CD14-positive monocyte (primary cell): ENCODE measurements at regions not wholly inside any gene's neighbourhood (a gene's known extent, or its start where the extent isn't known, plus 50 kb on each side); places are given as distances from the start of the nearest gene placed in this dataset.

Source experiments
- DNase-seq, 3 donors: peaks; one replicate each; pipeline ENCODE4 v3.0.0-alpha.2; 2011 to 2022
- H2AFZ ChIP-seq: 2 replicates; pipeline ENCODE4 v1.6.0; 2012; ENCODE audit warnings: mild to moderate bottlenecking, low read depth, low read length, inconsistent platforms; ENCODE audit not compliant: insufficient read depth, poor library complexity, severe bottlenecking
- H3K27ac ChIP-seq, 2 donors: 1 replicate in 1 of 2; 2 replicates in 1 of 2; pipeline ENCODE4 v1.5.1; 2012 to 2013; ENCODE audit warnings: low read length in 2 of 2, control low read depth in 1 of 2, inconsistent platforms in 1 of 2, low read depth in 1 of 2, mild to moderate bottlenecking in 1 of 2
- H3K27me3 ChIP-seq, 2 donors: one replicate each; pipeline versions ENCODE4 v1.6.0 to v1.6.1; 2011 to 2013; ENCODE audit warnings: low read length in 2 of 2; ENCODE audit not compliant: control insufficient read depth in 2 of 2, insufficient read depth in 2 of 2
- H3K36me3 ChIP-seq, 2 donors: replicated peaks in 1 of 2; 1 replicate in 1 of 2; 2 replicates in 1 of 2; pipeline versions ENCODE4 v1.5.1 to v1.6.1; 2012 to 2013; ENCODE audit warnings: low read length in 2 of 2, control low read depth in 1 of 2, inconsistent platforms in 1 of 2, mild to moderate bottlenecking in 1 of 2; ENCODE audit not compliant: insufficient read depth in 2 of 2, control insufficient read depth in 1 of 2
- H3K4me1 ChIP-seq, 2 donors: 1 replicate in 1 of 2; 2 replicates in 1 of 2; pipeline versions ENCODE4 v1.5.1 to v1.6.1; 2012 to 2013; ENCODE audit warnings: low read length in 2 of 2, control low read depth in 1 of 2, inconsistent platforms in 1 of 2, mild to moderate bottlenecking in 1 of 2, moderate library complexity in 1 of 2; ENCODE audit not compliant: insufficient read depth in 2 of 2, control insufficient read depth in 1 of 2
- H3K4me2 ChIP-seq: replicated peaks from 2 replicates; pipeline ENCODE3; 2012; ENCODE audit warnings: low read length, moderate library complexity, mild to moderate bottlenecking; ENCODE audit not compliant: poor library complexity, severe bottlenecking; ENCODE audit errors: extremely low read depth
- H3K4me3 ChIP-seq, 3 experiments: fragments of 200-600 bp in 1 of 3; sonication (generic) in 1 of 3; replicated peaks in 1 of 3; 1 replicate in 2 of 3; 2 replicates in 1 of 3; pipeline ENCODE4 v1.5.1; 2011 to 2013; ENCODE audit warnings: low read length in 3 of 3, mild to moderate bottlenecking in 3 of 3, control low read depth in 2 of 3, low read depth in 2 of 3, inconsistent platforms in 1 of 3, moderate library complexity in 1 of 3
- H3K79me2 ChIP-seq: 2 replicates; pipeline ENCODE4 v1.6.0; 2012; ENCODE audit warnings: mild to moderate bottlenecking, control low read depth, inconsistent platforms, low read length, moderate library complexity; ENCODE audit not compliant: insufficient read depth
- H3K9ac ChIP-seq: 2 replicates; pipeline ENCODE4 v1.6.0; 2017; ENCODE audit warnings: low read length, mild to moderate bottlenecking; ENCODE audit not compliant: insufficient read depth, poor library complexity, severe bottlenecking
- H3K9me3 ChIP-seq, 2 donors: replicated peaks in 1 of 2; 1 replicate in 1 of 2; 2 replicates in 1 of 2; pipeline versions ENCODE4 v1.5.1 to v1.6.1; 2012 to 2013; ENCODE audit warnings: low read length in 2 of 2, control low read depth in 1 of 2; ENCODE audit not compliant: control insufficient read depth in 1 of 2, insufficient read depth in 1 of 2
- H4K20me1 ChIP-seq: 2 replicates; pipeline ENCODE4 v1.6.0; 2012; ENCODE audit warnings: mild to moderate bottlenecking, low read length, control low read depth, moderate library complexity; ENCODE audit not compliant: insufficient read depth
- H3K27ac Mint-ChIP-seq, 7 donors: one replicate each; pipeline ENCODE4 v1.8.0; 2020; ENCODE audit warnings: mild to moderate bottlenecking in 7 of 7, mixed read lengths in 7 of 7, moderate library complexity in 6 of 7, inconsistent platforms in 2 of 7
- H3K27me3 Mint-ChIP-seq, 3 donors: one replicate each; pipeline ENCODE4 v1.8.0; 2021 to 2022; ENCODE audit warnings: low read depth in 3 of 3, mild to moderate bottlenecking in 3 of 3, mixed read lengths in 3 of 3, moderate library complexity in 3 of 3, inconsistent platforms in 1 of 3
- H3K36me3 Mint-ChIP-seq, 2 donors: one replicate each; pipeline ENCODE4 v1.8.0; 2020; ENCODE audit warnings: mixed read lengths in 2 of 2, inconsistent platforms in 1 of 2, mild to moderate bottlenecking in 1 of 2
- H3K4me1 Mint-ChIP-seq: one replicate; pipeline ENCODE4 v1.8.0; 2020; ENCODE audit warnings: mild to moderate bottlenecking, mixed read lengths
- H3K4me3 Mint-ChIP-seq, 2 donors: one replicate each; pipeline ENCODE4 v1.8.0; 2020; ENCODE audit warnings: mild to moderate bottlenecking in 2 of 2, mixed read lengths in 2 of 2, moderate library complexity in 1 of 2
- H3K9me3 Mint-ChIP-seq, 7 donors: one replicate each; pipeline ENCODE4 v1.8.0; 2020 to 2022; ENCODE audit warnings: mixed read lengths in 7 of 7, mild to moderate bottlenecking in 6 of 7, moderate library complexity in 6 of 7, inconsistent platforms in 2 of 7
- WGBS: methylation state at CpG from one replicate; pipeline ENCODE4 v1.1.5; 2013; ENCODE audit warnings: missing lambda C conversion rate; ENCODE audit not compliant: insufficient coverage; 5-methylcytosine and 5-hydroxymethylcytosine counted together
- intact Hi-C, 2 donors: fragments of 100-400 bp; cut with micrococcal nuclease; formaldehyde crosslinking; loops; one replicate each; pipeline versions ENCODE4 v1.15.0 to v1.15.1; 2023
- TF ChIP-seq, protein P1 (sequence below): fragments of 200-600 bp; IDR thresholded peaks from one replicate; pipeline ENCODE4 v1.8.0; 2022; ENCODE audit warnings: antibody characterized with exemption, mild to moderate bottlenecking

DNA sequence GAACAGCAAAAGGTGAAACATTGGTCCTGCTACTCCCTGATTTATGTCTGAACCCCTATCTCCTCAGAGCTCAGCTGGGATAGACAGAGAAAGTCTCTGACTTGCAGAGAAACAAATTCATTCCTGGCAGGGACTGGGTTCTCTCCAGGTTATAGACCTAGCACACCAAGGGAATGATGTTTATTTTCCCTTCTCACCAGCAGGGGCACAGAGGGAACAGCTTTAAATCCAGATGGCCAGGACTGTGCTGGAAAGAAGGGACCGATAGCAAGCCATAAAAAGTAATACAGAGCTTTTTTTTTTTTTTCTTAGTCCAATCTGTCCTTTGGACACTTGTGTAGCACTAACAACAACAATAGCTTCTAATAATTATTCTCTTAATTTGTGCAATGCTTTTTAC, 141.1 kb upstream of the C9orf72 start:
- Histone ChIP-seq H3K4me2 (no peak overlapping the region), H3K79me2 (no peaks in the 10 kb centered on the region), H3K27me3 (no peaks in the 10 kb centered on the region), H3K9me3 (no peaks in the 10 kb centered on the region), H3K4me3 (no peak overlapping the region), H3K9ac (no peak overlapping the region), H4K20me1 (no peaks in the 10 kb centered on the region), H3K4me1 (peaks cover 2 to 7% of the 10 kb centered on the region in 2 donors), H3K27ac (no peak overlapping the region), H3K36me3 (no peaks in the 10 kb centered on the region), H2AFZ (no peak overlapping the region)
- TF ChIP-seq, protein P1, sequence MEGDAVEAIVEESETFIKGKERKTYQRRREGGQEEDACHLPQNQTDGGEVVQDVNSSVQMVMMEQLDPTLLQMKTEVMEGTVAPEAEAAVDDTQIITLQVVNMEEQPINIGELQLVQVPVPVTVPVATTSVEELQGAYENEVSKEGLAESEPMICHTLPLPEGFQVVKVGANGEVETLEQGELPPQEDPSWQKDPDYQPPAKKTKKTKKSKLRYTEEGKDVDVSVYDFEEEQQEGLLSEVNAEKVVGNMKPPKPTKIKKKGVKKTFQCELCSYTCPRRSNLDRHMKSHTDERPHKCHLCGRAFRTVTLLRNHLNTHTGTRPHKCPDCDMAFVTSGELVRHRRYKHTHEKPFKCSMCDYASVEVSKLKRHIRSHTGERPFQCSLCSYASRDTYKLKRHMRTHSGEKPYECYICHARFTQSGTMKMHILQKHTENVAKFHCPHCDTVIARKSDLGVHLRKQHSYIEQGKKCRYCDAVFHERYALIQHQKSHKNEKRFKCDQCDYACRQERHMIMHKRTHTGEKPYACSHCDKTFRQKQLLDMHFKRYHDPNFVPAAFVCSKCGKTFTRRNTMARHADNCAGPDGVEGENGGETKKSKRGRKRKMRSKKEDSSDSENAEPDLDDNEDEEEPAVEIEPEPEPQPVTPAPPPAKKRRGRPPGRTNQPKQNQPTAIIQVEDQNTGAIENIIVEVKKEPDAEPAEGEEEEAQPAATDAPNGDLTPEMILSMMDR, result no peak
- H3K9me3 Mint-ChIP-seq, result peaks cover 0 to 3% (median 0%) of the 10 kb centered on the region in 7 donors
- no peak overlapping the region for H3K27ac Mint-ChIP-seq
- H3K4me1 Mint-ChIP-seq, result peaks cover 9% of the 10 kb centered on the region
- H3K36me3 Mint-ChIP-seq, result no peaks in the 10 kb centered on the region
- WGBS, result no CpG with 5 or more reads among the region's 1 CpG
- no peak for DNase-seq
- no peak overlapping the region for H3K4me3 Mint-ChIP-seq
- H3K27me3 Mint-ChIP-seq, result peaks cover 0 to 4% (median 2%) of the 10 kb centered on the region in 3 donors
- intact Hi-C loops, result no loop called here

DNA sequence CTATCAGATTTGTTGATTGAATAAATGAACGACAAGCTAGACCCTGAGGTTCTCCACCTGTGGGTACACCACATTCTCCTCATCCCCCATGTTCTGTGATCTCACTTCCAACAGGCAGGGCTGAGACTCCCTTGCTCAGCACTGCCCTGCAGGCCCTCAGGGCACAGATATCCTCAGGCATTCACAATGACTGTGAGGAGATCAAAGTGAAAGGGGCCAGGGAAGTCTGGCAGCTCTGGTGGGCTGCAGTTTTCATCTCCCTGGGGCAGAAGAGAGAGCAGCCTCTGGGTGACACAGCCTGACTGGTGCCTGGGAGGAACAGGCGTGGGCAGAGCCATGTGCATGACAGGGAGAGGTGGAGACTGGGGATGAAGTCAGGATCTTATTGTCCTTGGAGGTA, 142.4 kb upstream of the C9orf72 start:
- Histone ChIP-seq H3K4me1 (peaks cover 12 to 13% of the 10 kb centered on the region in 2 donors), H3K4me3 (no peak overlapping the region), H3K36me3 (no peaks in the 10 kb centered on the region), H3K79me2 (no peaks in the 10 kb centered on the region), H3K27me3 (no peaks in the 10 kb centered on the region), H3K9ac (no peak overlapping the region), H2AFZ (no peak overlapping the region), H3K27ac (no peak overlapping the region), H3K9me3 (no peaks in the 10 kb centered on the region), H3K4me2 (no peak overlapping the region), H4K20me1 (no peaks in the 10 kb centered on the region)
- TF ChIP-seq, protein P1, result no peak
- 100% methylated on average over 1 of the region's 2 CpGs for WGBS
- no peak overlapping the region for H3K4me3 Mint-ChIP-seq
- DNase-seq, result no peak
- H3K4me1 Mint-ChIP-seq, result peaks cover 20% of the 10 kb centered on the region
- no peaks in the 10 kb centered on the region for H3K36me3 Mint-ChIP-seq
- intact Hi-C loops, result no loop called here
- no peak overlapping the region for H3K27ac Mint-ChIP-seq
- peaks cover 0 to 2% (median 0%) of the 10 kb centered on the region in 7 donors for H3K9me3 Mint-ChIP-seq
- H3K27me3 Mint-ChIP-seq, result peaks cover 0 to 4% (median 2%) of the 10 kb centered on the region in 3 donors
